GM10266 (cell line): ENCODE measurements at regions not wholly inside any gene's neighbourhood (a gene's known extent, or its start where the extent isn't known, plus 50 kb on each side); places are given as distances from the start of the nearest gene placed in this dataset.

Experiments
- DNase-seq: peaks from one replicate; pipeline ENCODE4 v3.0.0; 2012; ENCODE audit errors: extremely low spot score
- TF ChIP-seq, protein P1 (sequence below): IDR thresholded peaks from 2 replicates; pipeline ENCODE4 v1.5.1; 2012; ENCODE audit warnings: mild to moderate bottlenecking, low read depth; ENCODE audit not compliant: control insufficient read depth, insufficient read depth; ENCODE audit errors: missing control alignments

- TF ChIP-seq, protein P1, sequence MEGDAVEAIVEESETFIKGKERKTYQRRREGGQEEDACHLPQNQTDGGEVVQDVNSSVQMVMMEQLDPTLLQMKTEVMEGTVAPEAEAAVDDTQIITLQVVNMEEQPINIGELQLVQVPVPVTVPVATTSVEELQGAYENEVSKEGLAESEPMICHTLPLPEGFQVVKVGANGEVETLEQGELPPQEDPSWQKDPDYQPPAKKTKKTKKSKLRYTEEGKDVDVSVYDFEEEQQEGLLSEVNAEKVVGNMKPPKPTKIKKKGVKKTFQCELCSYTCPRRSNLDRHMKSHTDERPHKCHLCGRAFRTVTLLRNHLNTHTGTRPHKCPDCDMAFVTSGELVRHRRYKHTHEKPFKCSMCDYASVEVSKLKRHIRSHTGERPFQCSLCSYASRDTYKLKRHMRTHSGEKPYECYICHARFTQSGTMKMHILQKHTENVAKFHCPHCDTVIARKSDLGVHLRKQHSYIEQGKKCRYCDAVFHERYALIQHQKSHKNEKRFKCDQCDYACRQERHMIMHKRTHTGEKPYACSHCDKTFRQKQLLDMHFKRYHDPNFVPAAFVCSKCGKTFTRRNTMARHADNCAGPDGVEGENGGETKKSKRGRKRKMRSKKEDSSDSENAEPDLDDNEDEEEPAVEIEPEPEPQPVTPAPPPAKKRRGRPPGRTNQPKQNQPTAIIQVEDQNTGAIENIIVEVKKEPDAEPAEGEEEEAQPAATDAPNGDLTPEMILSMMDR = no peak
- no peak for DNase-seq
Observed at GRCh38 chr22:34356481-34356880, 436.2 kb upstream of the LARGE1 start.

DNA sequence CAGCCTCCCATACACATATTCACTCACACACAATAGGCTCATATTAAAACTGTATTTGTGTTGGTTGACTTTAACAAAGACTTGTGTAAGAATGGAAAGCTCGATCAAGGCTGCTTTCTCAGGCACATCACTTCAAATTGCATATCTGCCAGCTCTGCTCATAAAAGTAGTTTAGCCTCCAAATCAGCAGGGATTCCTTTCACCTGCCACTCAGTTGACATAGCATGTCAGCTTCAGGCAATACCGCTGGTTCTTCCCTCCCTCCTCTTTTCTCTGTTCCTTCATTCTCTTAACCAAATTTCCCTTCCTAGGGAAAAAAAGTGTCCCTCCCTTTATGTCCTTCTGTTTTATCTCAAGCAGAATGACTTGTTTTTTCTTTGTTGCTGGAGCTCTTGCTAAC lies 450.4 kb upstream of the LARGE1 start:
- DNase-seq = no peak
- TF ChIP-seq, protein P1 = no peak

GRCh38 chr22:34379825-34380224 lies 459.5 kb upstream of the LARGE1 start:
- no peak for DNase-seq
- TF ChIP-seq, protein P1 = no peak

DNA sequence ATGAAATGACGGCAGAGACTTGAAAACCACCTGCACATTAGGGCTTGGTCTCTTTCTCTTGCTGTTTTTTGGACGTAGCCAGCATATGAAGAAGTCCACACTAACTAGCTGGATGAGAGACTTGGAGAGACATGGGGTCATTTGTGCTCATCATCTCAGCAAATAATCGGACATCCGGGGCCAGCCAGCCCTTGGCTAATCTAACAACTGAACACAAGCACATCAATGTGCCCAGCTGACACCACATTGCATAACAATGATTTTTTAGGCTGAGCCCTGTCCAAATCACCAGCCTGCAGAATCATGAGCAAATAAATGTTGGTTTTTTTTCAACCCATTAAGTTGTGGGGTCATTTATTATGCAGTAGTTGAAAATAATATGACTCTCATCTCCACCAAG lies 460.3 kb upstream of the LARGE1 start:
- TF ChIP-seq, protein P1 = no peak
- no peak for DNase-seq

- no peak for DNase-seq
- TF ChIP-seq, protein P1 = no peak
Observed at GRCh38 chr22:34390400-34390799, 470.1 kb upstream of the LARGE1 start.

- TF ChIP-seq, protein P1 = no peak
- no peak for DNase-seq
Observed at GRCh38 chr22:34395370-34395769, 475.1 kb upstream of the LARGE1 start.

GRCh38 chr22:34403667-34404066 lies 483.4 kb upstream of the LARGE1 start:
- TF ChIP-seq, protein P1 = no peak
- DNase-seq = no peak
